GM23248 (cell line): ENCODE measurements at regions not wholly inside any gene's neighbourhood (a gene's known extent, or its start where the extent isn't known, plus 50 kb on each side); places are given as distances from the start of the nearest gene placed in this dataset.

Source experiments
- DNase-seq: peaks from one replicate; pipeline ENCODE4 v3.0.0-alpha.2; 2015
- H2AFZ ChIP-seq: fragments of 200-600 bp; sonication (generic); 2 replicates; pipeline ENCODE4 v1.6.1; 2016; ENCODE audit warnings: antibody characterized with exemption
- H3F3A ChIP-seq: fragments of 200-600 bp; sonication (generic); 2 replicates; pipeline ENCODE4 v1.6.1; 2016; ENCODE audit warnings: mild to moderate bottlenecking, antibody characterized with exemption, mixed run types; ENCODE audit not compliant: insufficient read depth
- H3K27ac ChIP-seq: fragments of 200-600 bp; sonication (generic); 2 replicates; pipeline ENCODE4 v1.5.1; 2016; ENCODE audit warnings: mild to moderate bottlenecking
- H3K27me3 ChIP-seq: fragments of 200-600 bp; sonication (generic); replicated peaks from 2 replicates; pipeline ENCODE4 v1.6.1; 2016; ENCODE audit warnings: mild to moderate bottlenecking; ENCODE audit not compliant: insufficient read depth
- H3K36me3 ChIP-seq: fragments of 200-600 bp; sonication (generic); 2 replicates; pipeline ENCODE4 v1.6.1; 2016; ENCODE audit warnings: low read depth, mild to moderate bottlenecking
- H3K4me1 ChIP-seq: fragments of 200-600 bp; sonication (generic); 2 replicates; pipeline ENCODE4 v1.6.1; 2016; ENCODE audit warnings: mild to moderate bottlenecking; ENCODE audit not compliant: insufficient read depth
- H3K4me2 ChIP-seq: fragments of 200-600 bp; sonication (generic); one replicate; pipeline ENCODE4 v1.6.1; 2016; ENCODE audit warnings: mild to moderate bottlenecking; ENCODE audit not compliant: unreplicated experiment
- H3K4me3 ChIP-seq: fragments of 200-600 bp; sonication (generic); 2 replicates; pipeline ENCODE4 v1.5.1; 2016; ENCODE audit warnings: mild to moderate bottlenecking
- H3K79me2 ChIP-seq: fragments of 200-600 bp; sonication (generic); 2 replicates; pipeline ENCODE4 v1.6.1; 2016; ENCODE audit warnings: mild to moderate bottlenecking; ENCODE audit not compliant: insufficient read depth
- H3K9ac ChIP-seq: fragments of 200-600 bp; sonication (generic); 2 replicates; pipeline ENCODE4 v1.6.1; 2016; ENCODE audit warnings: mild to moderate bottlenecking
- H3K9me2 ChIP-seq: fragments of 200-600 bp; sonication (generic); 2 replicates; pipeline ENCODE4 v1.6.1; 2016; ENCODE audit warnings: mixed run types, mild to moderate bottlenecking, moderate library complexity; ENCODE audit not compliant: insufficient read depth
- H3K9me3 ChIP-seq: fragments of 200-600 bp; sonication (generic); one replicate; pipeline ENCODE4 v1.6.1; 2017; ENCODE audit warnings: low read depth
- H4K20me1 ChIP-seq: fragments of 200-600 bp; sonication (generic); 2 replicates; pipeline ENCODE4 v1.6.0; 2016; ENCODE audit not compliant: insufficient read depth
- EZH2 ChIP-seq: fragments of 200-600 bp; sonication (generic); IDR thresholded peaks from 2 replicates; pipeline ENCODE4 v1.6.1; 2018; ENCODE audit warnings: antibody characterized with exemption, mild to moderate bottlenecking; ENCODE audit not compliant: insufficient read depth, poor library complexity, severe bottlenecking
- EZH2phosphoT487 ChIP-seq: fragments of 200-600 bp; sonication (generic); IDR thresholded peaks from 2 replicates; pipeline ENCODE4 v1.6.1; 2018; ENCODE audit warnings: antibody characterized with exemption, moderate library complexity, mild to moderate bottlenecking, low read depth; ENCODE audit not compliant: insufficient read depth
- WGBS, 2 experiments: methylation state at CpG; one replicate each; pipeline ENCODE4 v1.1.6; 2015 to 2017; ENCODE audit warnings: low lambda C conversion rate in 2 of 2, low coverage in 1 of 2; ENCODE audit errors: missing lambda C conversion rate in 2 of 2; 5-methylcytosine and 5-hydroxymethylcytosine counted together
- in situ Hi-C: fragments of 300-500 bp; cut with MboI; formaldehyde crosslinking; loops from 2 replicates; pipeline ENCODE4 v1.15.0; 2020

GRCh38 chr10:129274748-129275474 lies 192.1 kb upstream of the MGMT start:
- Histone ChIP-seq H3K9me3 (no peaks in the 10 kb centered on the region), H3K9me2 (no peaks in the 10 kb centered on the region), H4K20me1 (no peaks in the 10 kb centered on the region), H3K36me3 (no peaks in the 10 kb centered on the region), H3F3A (no peaks in the 10 kb centered on the region), H2AFZ (no peak overlapping the region), H3K79me2 (no peaks in the 10 kb centered on the region), H3K4me3 (no peak overlapping the region), H3K27me3 (no peaks in the 10 kb centered on the region), H3K9ac (no peak overlapping the region), H3K27ac (no peak overlapping the region), H3K4me2 (no peak overlapping the region), H3K4me1 (no peaks in the 10 kb centered on the region)
- DNase-seq, result no peak
- WGBS, 2 experiments, result 39 to 54% methylated on average over 10 of the region's 10 CpGs
- TF ChIP-seq EZH2, result no peak
- TF ChIP-seq EZH2phosphoT487, result no peak
- in situ Hi-C loops, result no loop called here

GRCh38 chr10:129275886-129276285 lies 191.2 kb upstream of the MGMT start:
- Histone ChIP-seq H3K79me2 (no peaks in the 10 kb centered on the region), H2AFZ (no peak overlapping the region), H4K20me1 (no peaks in the 10 kb centered on the region), H3K9me2 (no peaks in the 10 kb centered on the region), H3F3A (no peaks in the 10 kb centered on the region), H3K4me3 (no peak overlapping the region), H3K9ac (no peak overlapping the region), H3K9me3 (no peaks in the 10 kb centered on the region), H3K27me3 (no peaks in the 10 kb centered on the region), H3K4me1 (no peaks in the 10 kb centered on the region), H3K36me3 (no peaks in the 10 kb centered on the region), H3K27ac (no peak overlapping the region), H3K4me2 (no peak overlapping the region)
- TF ChIP-seq EZH2 (no peak), EZH2phosphoT487 (no peak)
- WGBS, 2 experiments, result 64 to 74% methylated on average over 9 of the region's 9 CpGs
- DNase-seq, result no peak
- in situ Hi-C loops, result no loop called here

- no peak for TF ChIP-seq EZH2phosphoT487
- TF ChIP-seq EZH2, result no peak
- Histone ChIP-seq H3K27me3 (no peaks in the 10 kb centered on the region), H3F3A (no peaks in the 10 kb centered on the region), H3K9me3 (no peaks in the 10 kb centered on the region), H3K9me2 (no peaks in the 10 kb centered on the region), H3K79me2 (no peaks in the 10 kb centered on the region), H3K4me1 (no peaks in the 10 kb centered on the region), H3K4me2 (no peak overlapping the region), H4K20me1 (no peaks in the 10 kb centered on the region), H3K27ac (no peak overlapping the region), H3K9ac (no peak overlapping the region), H3K4me3 (no peak overlapping the region), H3K36me3 (no peaks in the 10 kb centered on the region), H2AFZ (no peak overlapping the region)
- in situ Hi-C loops, result no loop called here
- no peak for DNase-seq
- 48 to 50% methylated on average over 13 of the region's 13 CpGs for WGBS, 2 experiments
Observed at GRCh38 chr10:129277084-129277483, 190.0 kb upstream of the MGMT start.

GRCh38 chr10:129277841-129278240 lies 189.2 kb upstream of the MGMT start:
- no peak for TF ChIP-seq EZH2phosphoT487
- no peak for TF ChIP-seq EZH2
- Histone ChIP-seq H3K9me2 (no peaks in the 10 kb centered on the region), H3K9ac (no peak overlapping the region), H3K36me3 (no peaks in the 10 kb centered on the region), H3K4me2 (no peak overlapping the region), H3K4me1 (no peaks in the 10 kb centered on the region), H3K9me3 (no peaks in the 10 kb centered on the region), H3K4me3 (no peak overlapping the region), H3K27me3 (no peaks in the 10 kb centered on the region), H3K27ac (no peak overlapping the region), H2AFZ (no peak overlapping the region), H3F3A (no peaks in the 10 kb centered on the region), H4K20me1 (no peaks in the 10 kb centered on the region), H3K79me2 (no peaks in the 10 kb centered on the region)
- in situ Hi-C loops, result no loop called here
- DNase-seq, result no peak
- WGBS, 2 experiments, result 60 to 65% methylated on average over 14 to 16 of the region's 16 CpGs
